Kidney capillary endothelial cell (primary cell): ENCODE measurements at regions not wholly inside any gene's neighbourhood (a gene's known extent, or its start where the extent isn't known, plus 50 kb on each side); places are given as distances from the start of the nearest gene placed in this dataset.

Experiments used
- DNase-seq: peaks from one replicate; pipeline ENCODE4 v3.0.0-alpha.2; 2018; ENCODE audit warnings: low spot score

DNA sequence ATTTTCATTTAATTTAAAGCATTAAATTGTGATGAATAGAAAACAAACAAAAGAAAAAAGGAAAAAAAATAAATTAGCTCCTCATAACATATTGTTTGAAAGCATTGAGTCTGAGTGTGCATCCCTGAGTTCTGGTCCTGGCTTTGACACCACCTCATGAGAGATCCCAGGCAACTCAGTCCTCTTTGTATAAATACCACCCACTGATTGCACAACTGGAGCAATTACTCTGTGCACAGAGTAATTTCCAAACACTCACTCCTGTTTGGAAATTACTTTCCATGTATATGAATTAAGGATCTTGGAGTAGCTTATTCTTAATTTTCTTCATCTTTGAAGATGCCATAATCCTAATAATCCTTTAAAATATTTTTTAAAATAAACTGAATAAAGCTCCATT is 59.4 kb upstream of the C5orf46 start:
- DNase-seq: no peak

DNA sequence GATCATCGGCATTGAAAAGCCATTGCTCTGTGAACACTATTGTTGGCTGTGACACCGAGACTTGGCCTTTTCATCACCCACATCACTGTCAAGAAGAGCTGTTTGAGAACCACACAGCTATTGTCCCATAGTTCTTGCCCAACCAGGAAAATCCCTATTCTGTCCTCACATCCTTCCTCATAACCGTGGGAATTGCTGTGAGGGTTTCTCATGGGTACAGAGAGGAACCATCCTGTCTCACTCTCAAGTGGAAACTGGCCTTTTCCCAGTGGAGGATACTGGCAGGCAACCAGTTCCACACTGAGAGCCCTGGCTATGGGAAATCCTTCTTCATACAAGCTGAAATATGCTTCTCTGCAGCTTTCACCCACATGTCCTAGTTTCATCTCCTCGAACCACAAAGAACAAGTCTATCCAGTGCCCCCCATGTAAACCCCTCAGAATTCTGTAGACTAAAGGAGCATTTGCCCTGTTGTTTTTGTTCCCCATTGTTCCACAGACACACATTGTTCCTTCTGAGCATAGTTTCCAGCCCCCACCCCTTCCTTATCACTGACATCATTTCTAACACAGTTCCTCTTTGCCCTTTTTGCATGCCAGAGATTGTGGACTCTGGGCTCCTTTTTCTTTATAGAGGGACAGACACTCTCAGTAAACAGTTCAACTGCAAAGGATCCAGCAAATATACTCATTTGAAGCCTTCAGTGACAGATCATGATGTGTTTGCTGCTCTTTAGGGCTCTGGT is 57.8 kb upstream of the C5orf46 start:
- DNase-seq: peak; percentile 42

DNA sequence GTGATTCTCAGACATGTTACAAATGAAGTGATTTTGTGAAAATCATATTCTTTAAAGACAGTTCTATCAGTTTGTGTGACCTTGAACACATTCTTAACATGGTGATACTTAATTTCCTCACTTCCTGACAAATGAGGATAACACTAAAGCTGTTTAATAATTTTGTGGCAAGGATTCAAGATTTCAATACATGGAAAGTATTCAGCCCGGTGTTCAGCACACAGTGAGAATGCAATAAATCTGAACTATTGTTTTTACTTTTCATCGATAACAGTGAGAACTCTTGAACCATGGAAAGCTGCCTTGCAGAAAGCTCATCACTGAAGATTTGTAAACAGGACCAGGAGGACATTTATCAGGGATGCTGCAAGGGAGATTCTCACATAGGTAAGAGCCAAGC is 57.1 kb upstream of the C5orf46 start:
- no peak for DNase-seq

DNA sequence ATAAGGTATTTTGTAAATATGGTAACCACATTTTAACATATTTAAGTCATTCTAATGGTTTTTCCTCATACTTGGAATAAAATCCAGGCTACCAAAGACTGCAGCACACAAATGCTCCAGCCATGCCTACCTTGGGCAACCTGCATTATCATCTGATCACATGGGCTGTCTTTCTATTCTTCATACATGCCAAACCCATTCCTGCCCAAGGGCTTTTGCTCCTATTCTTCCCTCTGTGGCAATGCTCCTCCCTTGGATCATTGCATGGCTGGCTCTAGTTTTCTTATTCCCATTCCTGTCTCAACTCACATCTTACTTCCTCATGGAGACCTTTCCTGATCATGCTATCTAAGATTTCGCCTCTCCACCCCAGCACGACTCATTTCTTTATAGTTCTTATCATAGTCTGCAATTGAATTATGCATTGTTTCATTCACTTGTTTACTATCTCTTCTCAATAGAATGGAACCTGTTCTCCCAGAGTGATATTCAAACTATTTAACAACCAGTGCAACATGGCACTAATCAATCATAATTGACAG is 54.9 kb upstream of the C5orf46 start:
- DNase-seq: no peak

DNA sequence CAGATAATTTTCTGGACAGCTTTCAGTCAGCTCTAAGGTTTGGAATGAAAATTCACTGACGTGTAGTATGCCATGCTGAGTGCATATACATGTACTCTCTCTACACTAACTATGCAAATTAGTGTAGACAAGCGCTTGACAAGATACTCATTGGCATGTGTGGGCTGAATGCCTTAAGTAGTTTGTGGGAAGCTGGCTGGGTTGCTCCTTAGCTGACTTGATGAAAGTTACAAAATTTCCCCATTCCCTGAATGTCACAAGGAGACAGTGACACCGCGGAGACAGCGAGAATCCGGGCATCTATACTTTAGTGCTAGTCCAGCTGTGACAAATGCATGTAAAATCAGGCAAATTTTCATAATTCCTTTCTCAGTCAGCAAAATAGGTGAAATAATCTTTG is 51.6 kb upstream of the C5orf46 start:
- no peak for DNase-seq

DNA sequence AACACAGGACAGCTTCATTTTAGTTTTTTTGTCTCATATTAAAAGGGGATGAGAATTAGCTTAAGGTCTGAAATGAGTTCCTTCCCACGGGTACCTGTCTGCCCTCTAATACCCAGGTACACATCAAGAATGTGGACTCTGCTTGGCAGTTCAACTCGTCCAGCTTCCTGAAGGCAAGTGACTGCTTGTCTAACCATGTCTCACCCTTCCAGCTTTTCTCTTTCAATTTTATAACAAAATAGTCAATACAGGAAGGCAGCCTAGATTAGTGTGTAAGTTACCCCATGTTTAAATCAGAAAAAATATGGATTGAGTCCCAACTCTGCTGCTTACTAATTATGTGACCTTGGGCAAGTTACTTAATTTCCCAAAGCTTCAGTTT is 50.5 kb upstream of the C5orf46 start:
- DNase-seq: no peak

- DNase-seq: no peak
These were observed 49.9 kb upstream of the C5orf46 start for GRCh38 chr5:147956064-147956841.
